Effector CD8-positive, alpha-beta T cell (primary cell): ENCODE measurements at regions not wholly inside any gene's neighbourhood (a gene's known extent, or its start where the extent isn't known, plus 50 kb on each side); places are given as distances from the start of the nearest gene placed in this dataset.

Experiments used
- DNase-seq: peaks from one replicate; lab custom pipeline; 2025; lab: John Stamatoyannopoulos, UW

DNA sequence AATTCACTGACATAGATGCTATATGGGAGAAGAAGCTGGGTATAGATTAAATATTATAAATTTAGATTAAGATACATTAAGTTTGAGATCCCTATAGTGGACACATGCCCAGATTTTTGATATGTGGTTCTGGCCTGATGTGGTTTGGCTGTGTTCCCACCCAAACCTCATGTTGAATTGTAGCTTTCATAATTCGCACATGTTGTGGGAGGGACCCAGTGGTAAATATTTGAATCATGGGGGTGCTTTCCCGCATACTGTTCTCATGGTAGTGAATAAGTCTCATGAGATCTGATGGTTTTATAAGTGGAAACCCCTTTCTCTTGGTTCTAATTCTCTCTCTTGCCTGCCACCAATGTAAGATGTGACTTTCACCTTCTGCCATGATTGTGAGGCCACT is 189.4 kb upstream of the CD96 start:
- DNase-seq, result no peak

GRCh38 chr3:111359261-111360030 is 182.6 kb upstream of the CD96 start:
- no peak for DNase-seq

DNA sequence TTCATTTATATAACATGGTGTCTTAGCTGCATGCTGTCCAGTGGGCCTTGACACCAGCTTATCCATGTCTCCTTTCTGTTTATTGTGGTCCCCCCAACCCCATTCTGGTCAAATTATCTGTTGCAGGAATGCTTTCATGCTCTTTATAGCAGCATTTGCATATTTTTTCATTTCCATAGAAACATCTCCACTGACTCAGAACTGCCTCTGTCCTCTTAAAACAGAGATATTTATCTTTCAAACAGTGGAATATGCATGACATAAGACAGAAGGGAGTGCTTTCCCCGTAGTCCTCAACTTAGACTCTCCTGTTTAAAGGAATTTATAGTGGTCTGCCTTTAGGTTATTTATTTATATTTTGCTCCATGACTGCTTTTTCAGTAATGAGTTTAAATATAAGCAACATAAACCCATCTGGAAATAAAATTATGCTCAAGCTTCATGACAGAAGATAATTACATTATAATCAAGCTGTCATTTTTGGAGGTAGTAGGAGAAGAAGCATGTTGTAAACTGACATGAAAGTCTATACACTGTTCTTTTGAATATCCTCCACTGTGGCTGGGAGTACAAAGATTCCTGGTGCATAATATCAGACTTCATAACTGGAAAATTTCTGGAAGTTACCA is 179.5 kb upstream of the CD96 start:
- no peak for DNase-seq

GRCh38 chr3:111366515-111366914 is 175.5 kb upstream of the CD96 start:
- DNase-seq, result no peak

GRCh38 chr3:111368056-111368455 is 173.9 kb upstream of the CD96 start:
- DNase-seq, result no peak

- no peak for DNase-seq
Observed at GRCh38 chr3:111369958-111370357, 172.0 kb upstream of the CD96 start.

- no peak for DNase-seq
Observed at GRCh38 chr3:111373239-111373638, 168.8 kb upstream of the CD96 start.

DNA sequence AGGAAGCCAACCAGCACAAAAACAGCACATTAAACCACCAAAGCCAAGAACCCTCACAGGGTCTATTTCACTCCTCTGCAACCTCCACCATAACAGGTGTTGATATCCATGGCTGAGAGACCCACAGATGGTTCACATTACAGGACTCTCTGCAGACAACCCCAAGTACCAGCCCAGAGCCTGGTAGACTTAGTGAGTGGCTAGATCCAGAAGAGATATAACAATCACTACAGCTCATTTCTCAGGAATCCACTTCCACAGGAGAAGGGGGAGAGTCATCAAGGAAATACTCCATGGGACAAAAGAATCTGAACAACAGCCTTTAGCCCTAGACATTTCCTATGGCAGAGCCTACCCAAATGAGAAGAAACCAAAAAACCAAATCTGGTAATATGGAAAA is 168.1 kb upstream of the CD96 start:
- no peak for DNase-seq

DNA sequence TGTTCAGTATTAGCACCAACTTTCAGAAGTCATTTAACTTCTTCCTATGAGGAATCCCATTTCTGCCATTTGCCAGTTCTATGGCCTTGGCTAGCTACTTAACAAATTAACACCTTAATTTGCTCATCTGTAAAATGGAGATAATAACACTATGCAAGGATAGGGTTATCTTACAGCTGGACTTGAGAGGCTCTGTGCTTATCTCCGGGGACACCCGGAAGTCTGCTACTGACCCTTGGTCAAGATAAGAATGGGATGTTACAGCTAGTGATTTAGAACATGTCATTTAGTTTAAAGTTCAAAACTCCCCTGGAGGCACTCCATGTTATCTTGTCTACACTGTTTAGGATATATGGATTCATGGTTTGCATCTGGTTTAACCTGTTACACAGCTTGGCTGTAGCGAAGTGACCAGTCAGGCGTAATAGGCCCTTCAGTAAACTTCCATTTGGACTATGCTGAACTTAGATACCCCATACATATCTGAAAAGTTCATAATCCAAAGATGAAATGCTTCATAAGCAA is 156.0 kb upstream of the CD96 start:
- no peak for DNase-seq

DNA sequence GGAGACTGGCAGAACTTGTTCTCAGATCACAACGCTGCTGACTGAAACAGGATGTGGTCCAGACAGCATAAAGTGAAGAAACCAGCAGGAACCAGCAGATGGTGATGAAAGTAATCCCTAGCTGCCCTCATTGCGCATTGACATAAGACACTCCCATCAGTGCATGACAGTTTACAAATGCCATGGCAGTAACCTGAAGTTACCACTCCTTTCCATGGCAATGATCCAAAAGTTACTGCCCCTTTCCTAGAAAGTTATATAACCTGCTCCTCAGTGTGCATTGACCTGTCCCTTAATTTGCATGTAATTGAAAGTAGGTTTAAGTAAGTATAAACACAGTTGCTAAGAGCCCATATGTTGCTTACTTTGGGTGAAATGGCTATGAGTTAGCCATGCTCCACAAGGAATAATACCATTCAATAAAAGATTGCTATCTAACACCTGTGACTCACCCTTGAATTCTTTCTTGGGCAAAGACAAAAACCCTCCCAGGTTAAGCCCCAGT is 149.1 kb upstream of the CD96 start:
- no peak for DNase-seq

GRCh38 chr3:111412656-111413055 is 129.3 kb upstream of the CD96 start:
- DNase-seq, result no peak

- DNase-seq, result no peak
Observed at GRCh38 chr3:111414531-111414930, 127.5 kb upstream of the CD96 start.

DNA sequence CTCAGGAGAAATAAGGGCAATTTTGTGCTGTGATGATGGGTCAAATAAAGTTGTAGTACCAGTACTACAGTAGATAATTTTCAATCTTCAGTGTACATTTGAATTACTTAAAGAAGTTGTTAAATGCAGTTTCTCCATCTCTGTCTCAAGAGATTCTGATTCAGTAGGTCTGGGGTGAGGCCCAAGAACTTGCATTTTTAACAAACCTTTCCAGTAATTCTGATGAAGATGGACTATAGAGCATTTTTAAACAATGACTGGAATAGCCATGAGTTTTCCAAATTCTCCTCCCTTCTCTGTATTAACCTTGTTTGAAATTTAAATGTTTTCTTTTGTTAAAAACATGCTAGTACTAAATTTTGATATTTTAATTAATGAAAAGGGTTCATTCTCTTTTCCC is 127.0 kb upstream of the CD96 start:
- DNase-seq, result no peak

DNA sequence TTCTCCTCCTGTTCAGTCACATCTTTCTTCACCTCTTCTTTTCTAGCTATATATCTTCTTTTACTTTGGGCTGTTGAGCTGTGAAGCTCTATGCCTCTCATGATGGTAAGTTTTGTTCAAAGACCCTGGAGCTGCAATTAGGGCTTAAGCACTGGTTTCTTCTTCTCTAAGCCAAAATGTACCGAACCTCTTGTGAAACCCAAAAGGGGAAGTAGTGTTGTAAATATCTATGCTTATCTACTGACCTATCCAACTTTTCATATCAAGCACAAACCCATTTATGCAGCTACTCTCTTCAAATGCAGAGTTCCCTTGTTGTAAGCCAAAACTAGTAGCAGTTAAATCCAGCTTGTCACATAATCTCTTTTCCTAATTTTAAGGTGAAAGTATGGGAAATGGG is 123.6 kb upstream of the CD96 start:
- no peak for DNase-seq

DNA sequence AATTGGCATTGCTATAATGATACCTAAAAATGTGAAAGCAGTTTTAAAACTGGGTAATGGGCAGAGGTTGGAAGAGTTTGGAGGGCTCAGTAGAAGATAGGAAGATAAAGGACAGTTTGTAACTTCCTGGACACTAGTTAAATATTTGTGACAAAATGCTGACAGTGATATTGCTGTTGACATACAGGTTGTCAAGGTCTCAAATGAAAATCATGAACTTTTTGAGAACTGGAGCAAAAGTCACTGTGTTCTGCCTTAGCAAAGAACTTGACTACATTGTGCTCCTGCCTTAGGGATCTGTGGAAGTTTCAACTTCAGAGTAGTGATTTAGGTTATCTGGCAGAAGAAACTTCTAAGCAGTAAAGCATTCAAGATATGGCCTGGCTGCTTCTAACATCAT is 113.7 kb upstream of the CD96 start:
- no peak for DNase-seq

- no peak for DNase-seq
Observed at GRCh38 chr3:111434941-111435622, 106.9 kb upstream of the CD96 start.

- DNase-seq, result no peak
Observed at GRCh38 chr3:111438283-111438682, 103.7 kb upstream of the CD96 start.

DNA sequence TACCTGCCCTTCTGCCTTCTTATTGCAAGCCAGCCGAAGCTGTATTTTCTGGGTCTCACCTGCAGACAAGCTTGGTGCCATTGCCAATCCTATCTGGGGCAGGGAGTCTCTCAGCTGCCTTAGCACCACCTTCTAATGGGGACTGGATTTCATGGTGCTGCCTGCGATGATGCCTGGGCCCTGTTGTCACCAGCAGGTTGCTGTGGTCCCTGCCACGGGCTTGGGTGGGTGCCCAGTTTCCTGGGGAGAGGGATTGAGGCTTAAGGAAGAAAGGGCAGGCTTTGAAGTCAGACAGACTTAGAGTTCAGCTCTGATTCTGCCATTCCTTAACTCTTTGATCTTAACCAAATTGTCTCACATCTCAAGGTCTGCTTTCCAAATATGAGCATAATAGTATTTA is 87.4 kb upstream of the CD96 start:
- DNase-seq, result no peak

GRCh38 chr3:111465081-111465670 is 76.8 kb upstream of the CD96 start:
- no peak for DNase-seq

GRCh38 chr3:111470032-111470431 is 72.0 kb upstream of the CD96 start:
- no peak for DNase-seq

DNA sequence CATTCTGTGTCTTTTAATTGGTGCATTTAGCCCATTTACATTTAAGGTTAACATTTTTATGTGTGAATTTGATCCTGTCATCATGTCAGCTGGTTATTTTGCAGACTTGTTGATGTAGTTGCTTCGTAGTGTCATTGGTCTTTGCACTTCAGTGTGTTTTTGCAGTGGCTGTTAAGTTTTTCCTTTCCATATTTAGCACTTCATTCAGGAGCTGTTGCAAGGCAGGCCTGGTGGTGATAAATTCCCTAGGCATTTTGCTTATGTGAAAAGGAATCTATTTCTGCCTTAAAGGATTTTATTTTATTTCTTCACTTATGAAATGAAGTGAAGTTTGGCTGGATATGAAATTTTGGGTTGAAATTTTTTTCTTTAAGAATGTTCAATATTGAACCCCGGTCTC is 70.2 kb upstream of the CD96 start:
- no peak for DNase-seq

DNA sequence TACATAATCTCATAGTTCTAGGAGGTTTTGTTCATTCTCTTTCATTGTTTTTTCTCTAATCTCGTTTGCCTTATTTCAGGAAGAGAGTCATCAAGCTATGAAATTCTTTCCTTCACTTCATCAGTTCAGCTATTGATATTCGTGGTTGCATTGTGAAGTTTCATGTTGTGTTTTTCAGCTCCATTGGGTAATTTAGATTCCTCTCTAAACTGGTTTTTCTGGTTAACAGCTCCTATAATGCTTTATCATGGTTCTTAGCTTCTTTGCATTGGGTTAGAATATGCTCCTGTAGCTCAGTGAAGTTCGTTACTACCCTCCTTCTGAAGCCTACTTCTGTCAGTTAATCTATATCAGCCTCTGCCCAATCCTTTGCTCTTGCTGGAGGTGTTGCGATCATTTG is 69.4 kb upstream of the CD96 start:
- no peak for DNase-seq
